HepG2 (cell line): ENCODE measurements at regions not wholly inside any gene's neighbourhood (a gene's known extent, or its start where the extent isn't known, plus 50 kb on each side); places are given as distances from the start of the nearest gene placed in this dataset.

Source experiments
- ATAC-seq: fragments of 200-7000 bp; cut with Tn5 transposase; 3 replicates; pipeline ENCODE4 v1.9.1; 2020; ENCODE audit warnings: mild to moderate bottlenecking, moderate library complexity
- BruUV-seq: library from RNA; stranded (reverse); fragments of 400-500 nt; replicated peaks from 2 replicates; lab custom pipeline; 2021; lab: Mats Ljungman, UMichigan
- CTCF ChIA-PET: fragments of 300-600 bp; formaldehyde crosslinking; extraction: SDS; loops from one replicate; lab custom pipeline; 2021; ENCODE audit warnings: low total read pairs, inconsistent platforms, low intra/inter-chr PET ratio; lab: Yijun Ruan, JAX
- POLR2A ChIA-PET: fragments of 350-600 bp; sonication (Branson Sonifier 250); formaldehyde crosslinking; loops from one replicate; lab custom pipeline; 2020; ENCODE audit warnings: antibody characterized with exemption, inconsistent platforms; lab: Yijun Ruan, JAX
- DNase-seq: peaks from one replicate; pipeline ENCODE4 v3.0.0-alpha.2; 2015; ENCODE audit warnings: low spot score
- FAIRE-seq: peaks from 3 replicates; lab custom pipeline; 2011; peaks lifted over from hg19 to GRCh38; lab: Jason Lieb, UNC
- H2AFZ ChIP-seq: one replicate; pipeline ENCODE4 v1.6.1; 2011; ENCODE audit warnings: low read length, inconsistent platforms
- H3K27ac ChIP-seq: fragments of 300-600 bp; 3 replicates; pipeline ENCODE4 v1.8.0; 2011; ENCODE audit warnings: mixed run types, mild to moderate bottlenecking, mixed read lengths, low read length, inconsistent platforms; ENCODE audit not compliant: insufficient read depth; ENCODE audit errors: extremely low read length
- H3K27me3 ChIP-seq, 2 experiments: fragments of 200-600 bp in 1 of 2; 2 replicates in 1 of 2; 3 replicates in 1 of 2; pipeline versions ENCODE4 v1.6.0 to v1.8.0; 2011; ENCODE audit warnings: low read length in 2 of 2, mild to moderate bottlenecking in 2 of 2, moderate library complexity in 2 of 2, inconsistent platforms in 1 of 2; ENCODE audit not compliant: insufficient read depth in 2 of 2, control insufficient read depth in 1 of 2
- H3K36me3 ChIP-seq, 2 experiments: fragments of 200-600 bp in 1 of 2; replicated peaks in 1 of 2; 2 replicates in 1 of 2; 3 replicates in 1 of 2; pipeline versions ENCODE4 v1.5.1 to v1.8.0; 2011; ENCODE audit warnings: low read length in 2 of 2, inconsistent platforms in 1 of 2; ENCODE audit not compliant: insufficient read depth in 2 of 2, control insufficient read depth in 1 of 2
- H3K4me1 ChIP-seq: 2 replicates; pipeline ENCODE4 v1.5.1; 2012; ENCODE audit warnings: low read length, inconsistent platforms; ENCODE audit not compliant: insufficient read depth
- H3K4me2 ChIP-seq: 2 replicates; pipeline ENCODE4 v1.6.0; 2011; ENCODE audit warnings: low read depth, low read length, inconsistent platforms
- H3K4me3 ChIP-seq, 3 experiments: fragments of 200-600 bp in 1 of 3; sonication (generic), shearing (Covaris generic) in 1 of 3; replicated peaks in 1 of 3; 2 replicates each; pipeline ENCODE4 v1.5.1; 2011 to 2016; ENCODE audit warnings: low read length in 3 of 3, inconsistent platforms in 2 of 3, low read depth in 2 of 3, mild to moderate bottlenecking in 2 of 3, control low read depth in 1 of 3, mixed read lengths in 1 of 3; ENCODE audit not compliant: insufficient read depth in 1 of 3
- H3K79me2 ChIP-seq: one replicate; pipeline ENCODE4 v1.6.1; 2011; ENCODE audit warnings: low read length, inconsistent platforms; ENCODE audit not compliant: insufficient read depth
- H3K9ac ChIP-seq: 2 replicates; pipeline ENCODE4 v1.6.0; 2011; ENCODE audit warnings: mild to moderate bottlenecking, low read depth, low read length, inconsistent platforms; ENCODE audit not compliant: insufficient read depth
- H3K9me3 ChIP-seq: 2 replicates; pipeline ENCODE4 v1.5.1; 2012; ENCODE audit warnings: mild to moderate bottlenecking, low read length
- H4K20me1 ChIP-seq: 2 replicates; pipeline ENCODE4 v1.6.0; 2011; ENCODE audit warnings: inconsistent platforms, mild to moderate bottlenecking, low read length, moderate library complexity; ENCODE audit not compliant: insufficient read depth
- KDM3A ChIP-seq: IDR thresholded peaks from 2 replicates; pipeline ENCODE4 v1.6.1; 2018; ENCODE audit warnings: low read depth, missing compliant biosample characterization
- KLF9 ChIP-seq: IDR thresholded peaks from 2 replicates; pipeline ENCODE4 v1.6.1; 2016; ENCODE audit warnings: low read depth
- MTF2 ChIP-seq: sonication (generic); formaldehyde crosslinking; IDR thresholded peaks from 2 replicates; pipeline ENCODE4 v1.5.0; 2020; ENCODE audit warnings: missing genetic modification reagents, borderline replicate concordance
- PHB2 ChIP-seq: fragments of 450-650 bp; IDR thresholded peaks from 2 replicates; pipeline ENCODE4 v1.6.1; 2018; ENCODE audit not compliant: partially characterized antibody
- POGZ ChIP-seq: sonication (generic); formaldehyde crosslinking; IDR thresholded peaks from 2 replicates; pipeline ENCODE4 v1.4.0; 2020; ENCODE audit warnings: mild to moderate bottlenecking, missing genetic modification reagents
- SAFB2 ChIP-seq: sonication (generic); formaldehyde crosslinking; IDR thresholded peaks from 2 replicates; pipeline ENCODE4 v1.5.1; 2020; ENCODE audit warnings: missing genetic modification reagents, low read depth, mild to moderate bottlenecking, borderline replicate concordance
- TCF7L2 ChIP-seq: IDR thresholded peaks from 2 replicates; pipeline ENCODE4 v1.6.1; 2011; ENCODE audit warnings: mild to moderate bottlenecking, low read depth, low read length, moderate library complexity
- ZNF3 ChIP-seq: IDR thresholded peaks from 2 replicates; pipeline ENCODE4 v1.7.0; 2017; ENCODE audit warnings: inconsistent platforms
- ZNF501 ChIP-seq: sonication (generic); formaldehyde crosslinking; IDR thresholded peaks from 2 replicates; pipeline ENCODE4 v1.5.1; 2020; ENCODE audit warnings: mild to moderate bottlenecking, moderate library complexity, missing genetic modification reagents
- WGBS: methylation state at CpG from one replicate; pipeline ENCODE4 v1.1.6; 2017; ENCODE audit warnings: low lambda C conversion rate; 5-methylcytosine and 5-hydroxymethylcytosine counted together
- in situ Hi-C: cut with HindIII; loops from 2 replicates; pipeline ENCODE4 v1.10.0; 2017; ENCODE audit warnings: low pct_unique_long_range_greater_than_20kb; ENCODE audit not compliant: extremely low pct_ligation_motif_present
- intact Hi-C: fragments of 100-400 bp; cut with micrococcal nuclease; formaldehyde crosslinking; loops from one replicate; pipeline ENCODE4 v1.10.0; 2022; ENCODE audit not compliant: unreplicated experiment
- TF ChIP-seq, protein P1 (sequence below): sonication (generic); formaldehyde crosslinking; conservative IDR thresholded peaks from 2 replicates; pipeline ENCODE4 v1.4.0; 2020; ENCODE audit warnings: missing genetic modification reagents
- TF ChIP-seq, protein P2 (sequence below): IDR thresholded peaks from 2 replicates; pipeline ENCODE4 v1.6.1; 2016
- TF ChIP-seq, protein P3 (sequence below): sonication (generic); formaldehyde crosslinking; IDR thresholded peaks from 2 replicates; pipeline ENCODE4 v1.8.1; 2023; ENCODE audit warnings: mild to moderate bottlenecking, moderate library complexity, missing genetic modification reagents
- TF ChIP-seq, protein P4 (sequence below): sonication (generic); formaldehyde crosslinking; IDR thresholded peaks from 2 replicates; pipeline ENCODE4 v1.9.0; 2021; ENCODE audit warnings: missing genetic modification reagents, borderline replicate concordance
- TF ChIP-seq, protein P5 (sequence below): IDR thresholded peaks from 2 replicates; pipeline ENCODE4 v1.6.1; 2016; ENCODE audit warnings: missing biosample characterization, missing genetic modification reagents, low read depth

DNA sequence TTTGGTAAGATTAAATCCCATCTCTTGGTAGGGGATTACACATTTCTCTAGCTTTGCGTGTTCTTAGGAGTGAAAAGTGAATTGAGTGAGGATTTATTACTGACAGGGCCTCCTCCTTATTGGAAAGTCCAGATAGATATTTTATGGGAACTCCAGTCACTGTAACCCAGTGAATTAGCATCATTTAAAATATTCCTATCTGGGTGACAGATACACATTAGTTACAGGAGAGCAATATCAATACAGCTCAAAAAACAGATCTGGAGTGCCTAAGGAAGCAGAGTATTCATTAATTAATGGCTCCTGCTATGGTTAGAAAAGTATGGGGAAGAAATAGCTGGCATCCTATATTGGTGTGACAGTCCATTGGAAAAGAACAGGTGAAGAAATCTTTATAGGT is 248.2 kb downstream of the SLITRK6 start:
- H3K4me1 ChIP-seq, result no peaks in the 10 kb centered on the region
- BruUV-seq, result no TSS peak
- H3K9ac ChIP-seq, result no peak overlapping the region
- CTCF ChIA-PET, result no interaction called here
- no peaks in the 10 kb centered on the region for H4K20me1 ChIP-seq
- H3K36me3 ChIP-seq, result no peaks in the 10 kb centered on the region
- intact Hi-C loops, result no loop called here
- FAIRE-seq (no peak), DNase-seq (no peak), ATAC-seq (no peak)
- WGBS, result 0% methylated on average over 1 of the region's 1 CpG
- H3K9me3 ChIP-seq, result peaks cover 25% of the 10 kb centered on the region
- no peak overlapping the region for H3K27ac ChIP-seq
- H3K4me2 ChIP-seq, result no peak overlapping the region
- H3K4me3 ChIP-seq, result no peak overlapping the region
- POLR2A ChIA-PET, result no interaction called here
- no peaks in the 10 kb centered on the region for H3K27me3 ChIP-seq
- no peak overlapping the region for H2AFZ ChIP-seq
- no peaks in the 10 kb centered on the region for H3K79me2 ChIP-seq
- in situ Hi-C loops, result no loop called here
- TF ChIP-seq, protein P1, sequence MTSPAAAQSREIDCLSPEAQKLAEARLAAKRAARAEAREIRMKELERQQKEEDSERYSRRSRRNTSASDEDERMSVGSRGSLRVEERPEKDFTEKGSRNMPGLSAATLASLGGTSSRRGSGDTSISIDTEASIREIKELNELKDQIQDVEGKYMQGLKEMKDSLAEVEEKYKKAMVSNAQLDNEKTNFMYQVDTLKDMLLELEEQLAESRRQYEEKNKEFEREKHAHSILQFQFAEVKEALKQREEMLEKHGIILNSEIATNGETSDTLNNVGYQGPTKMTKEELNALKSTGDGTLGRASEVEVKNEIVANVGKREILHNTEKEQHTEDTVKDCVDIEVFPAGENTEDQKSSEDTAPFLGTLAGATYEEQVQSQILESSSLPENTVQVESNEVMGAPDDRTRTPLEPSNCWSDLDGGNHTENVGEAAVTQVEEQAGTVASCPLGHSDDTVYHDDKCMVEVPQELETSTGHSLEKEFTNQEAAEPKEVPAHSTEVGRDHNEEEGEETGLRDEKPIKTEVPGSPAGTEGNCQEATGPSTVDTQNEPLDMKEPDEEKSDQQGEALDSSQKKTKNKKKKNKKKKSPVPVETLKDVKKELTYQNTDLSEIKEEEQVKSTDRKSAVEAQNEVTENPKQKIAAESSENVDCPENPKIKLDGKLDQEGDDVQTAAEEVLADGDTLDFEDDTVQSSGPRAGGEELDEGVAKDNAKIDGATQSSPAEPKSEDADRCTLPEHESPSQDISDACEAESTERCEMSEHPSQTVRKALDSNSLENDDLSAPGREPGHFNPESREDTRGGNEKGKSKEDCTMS, result no peak
- TF ChIP-seq, protein P2, sequence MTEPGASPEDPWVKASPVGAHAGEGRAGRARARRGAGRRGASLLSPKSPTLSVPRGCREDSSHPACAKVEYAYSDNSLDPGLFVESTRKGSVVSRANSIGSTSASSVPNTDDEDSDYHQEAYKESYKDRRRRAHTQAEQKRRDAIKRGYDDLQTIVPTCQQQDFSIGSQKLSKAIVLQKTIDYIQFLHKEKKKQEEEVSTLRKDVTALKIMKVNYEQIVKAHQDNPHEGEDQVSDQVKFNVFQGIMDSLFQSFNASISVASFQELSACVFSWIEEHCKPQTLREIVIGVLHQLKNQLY (CRISPR knock-in tag), result no peak
- no peak for TF ChIP-seq PHB2
- TF ChIP-seq, protein P3, sequence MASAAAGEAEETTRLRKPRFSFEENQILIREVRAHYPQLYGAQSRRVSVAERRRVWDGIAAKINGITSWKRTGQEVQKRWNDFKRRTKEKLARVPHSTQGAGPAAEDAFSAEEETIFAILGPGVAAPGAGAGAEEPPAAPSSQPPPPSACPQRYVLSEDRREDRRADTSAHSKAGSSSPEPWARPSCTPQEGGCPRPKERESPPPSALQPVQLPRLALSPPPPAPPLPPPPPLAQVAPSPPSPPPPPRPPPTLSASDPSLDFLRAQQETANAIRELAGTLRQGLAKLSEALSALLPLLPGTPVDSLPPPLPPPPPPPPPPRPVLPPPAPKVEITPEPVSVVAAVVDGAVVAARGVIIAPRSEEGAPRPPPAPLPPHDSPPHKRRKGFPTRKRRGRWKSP (CRISPR knock-in tag), result no peak
- no peak for TF ChIP-seq ZNF3 (CRISPR knock-in tag)
- no peak for TF ChIP-seq POGZ (CRISPR knock-in tag)
- TF ChIP-seq, protein P4, sequence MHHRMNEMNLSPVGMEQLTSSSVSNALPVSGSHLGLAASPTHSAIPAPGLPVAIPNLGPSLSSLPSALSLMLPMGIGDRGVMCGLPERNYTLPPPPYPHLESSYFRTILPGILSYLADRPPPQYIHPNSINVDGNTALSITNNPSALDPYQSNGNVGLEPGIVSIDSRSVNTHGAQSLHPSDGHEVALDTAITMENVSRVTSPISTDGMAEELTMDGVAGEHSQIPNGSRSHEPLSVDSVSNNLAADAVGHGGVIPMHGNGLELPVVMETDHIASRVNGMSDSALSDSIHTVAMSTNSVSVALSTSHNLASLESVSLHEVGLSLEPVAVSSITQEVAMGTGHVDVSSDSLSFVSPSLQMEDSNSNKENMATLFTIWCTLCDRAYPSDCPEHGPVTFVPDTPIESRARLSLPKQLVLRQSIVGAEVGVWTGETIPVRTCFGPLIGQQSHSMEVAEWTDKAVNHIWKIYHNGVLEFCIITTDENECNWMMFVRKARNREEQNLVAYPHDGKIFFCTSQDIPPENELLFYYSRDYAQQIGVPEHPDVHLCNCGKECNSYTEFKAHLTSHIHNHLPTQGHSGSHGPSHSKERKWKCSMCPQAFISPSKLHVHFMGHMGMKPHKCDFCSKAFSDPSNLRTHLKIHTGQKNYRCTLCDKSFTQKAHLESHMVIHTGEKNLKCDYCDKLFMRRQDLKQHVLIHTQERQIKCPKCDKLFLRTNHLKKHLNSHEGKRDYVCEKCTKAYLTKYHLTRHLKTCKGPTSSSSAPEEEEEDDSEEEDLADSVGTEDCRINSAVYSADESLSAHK (CRISPR knock-in tag), result no peak
- TF ChIP-seq SAFB2, result no peak
- no peak for TF ChIP-seq KLF9 (CRISPR knock-in tag)
- TF ChIP-seq KDM3A (CRISPR knock-in tag), result no peak
- no peak for TF ChIP-seq TCF7L2
- no peak for TF ChIP-seq ZNF501 (CRISPR knock-in tag)
- TF ChIP-seq MTF2, result no peak
- TF ChIP-seq, protein P5, sequence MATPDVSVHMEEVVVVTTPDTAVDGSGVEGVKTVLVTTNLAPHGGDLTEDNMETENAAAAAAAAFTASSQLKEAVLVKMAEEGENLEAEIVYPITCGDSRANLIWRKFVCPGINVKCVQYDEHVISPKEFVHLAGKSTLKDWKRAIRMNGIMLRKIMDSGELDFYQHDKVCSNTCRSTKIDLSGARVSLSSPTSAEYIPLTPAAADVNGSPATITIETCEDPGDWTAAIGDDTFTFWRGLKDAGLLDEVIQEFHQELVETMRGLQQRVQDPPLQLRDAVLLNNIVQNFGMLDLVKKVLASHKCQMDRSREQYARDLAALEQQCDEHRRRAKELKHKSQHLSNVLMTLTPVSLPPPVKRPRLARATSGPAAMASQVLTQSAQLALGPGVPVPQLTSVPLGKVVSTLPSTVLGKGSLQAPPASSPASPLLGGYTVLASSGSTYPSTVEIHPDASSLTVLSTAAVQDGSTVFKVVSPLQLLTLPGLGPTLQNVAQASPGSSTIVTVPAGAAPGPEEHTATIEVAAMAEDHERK (CRISPR knock-in tag), result no peak
